HG03469 (cell line): ENCODE measurements at regions not wholly inside any gene's neighbourhood (a gene's known extent, or its start where the extent isn't known, plus 50 kb on each side); places are given as distances from the start of the nearest gene placed in this dataset.
"Not testable (repeated sequence)": the region's sequence is repeated elsewhere in the genome, so short reads cannot be mapped to it uniquely, and the experiment has no call there.

Experiments used
- ATAC-seq: cut with Tn5 transposase; IDR thresholded peaks from one replicate; pipeline ENCODE4 v1.9.1; 2021; ENCODE audit warnings: mild to moderate bottlenecking, moderate library complexity, moderate number of reproducible peaks; ENCODE audit not compliant: unreplicated experiment

- ATAC-seq = no peak
Measured at GRCh38 chr2:18049325-18049724, 170.9 kb downstream of the KCNS3 start.

- no peak for ATAC-seq
Measured at GRCh38 chr2:18047896-18048657, 169.6 kb downstream of the KCNS3 start.

- no peak for ATAC-seq
Measured at GRCh38 chr2:18047213-18047611, 168.7 kb downstream of the KCNS3 start.

GRCh38 chr2:18046558-18047212 is 168.2 kb downstream of the KCNS3 start:
- no peak for ATAC-seq

GRCh38 chr2:18046017-18046416 is 167.6 kb downstream of the KCNS3 start:
- no peak for ATAC-seq

- no peak for ATAC-seq
Measured at GRCh38 chr2:18045230-18045629, 166.8 kb downstream of the KCNS3 start.

- not testable (repeated sequence) for ATAC-seq
Measured at GRCh38 chr2:18017381-18017780, 138.9 kb downstream of the KCNS3 start.

GRCh38 chr2:18009891-18010290 is 131.4 kb downstream of the KCNS3 start:
- no peak for ATAC-seq

- ATAC-seq = no peak
Measured at GRCh38 chr2:18005411-18005810, 126.9 kb downstream of the KCNS3 start.

- no peak for ATAC-seq
Measured at GRCh38 chr2:18001671-18002070, 123.2 kb downstream of the KCNS3 start.

GRCh38 chr2:17996978-17997377 is 118.5 kb downstream of the KCNS3 start:
- ATAC-seq = no peak

GRCh38 chr2:17995593-17995992 is 117.1 kb downstream of the KCNS3 start:
- no peak for ATAC-seq
